Forelimb muscle (tissue), 1 donor: ENCODE measurements at regions not wholly inside any gene's neighbourhood (a gene's known extent, or its start where the extent isn't known, plus 50 kb on each side); places are given as distances from the start of the nearest gene placed in this dataset.

Experiments used
- DNase-seq: peaks from one replicate; pipeline ENCODE4 v3.0.0-alpha.2; 2013; ENCODE audit warnings: low read depth

- DNase-seq = no peak
Observed at GRCh38 chr21:41671859-41672542, 94.9 kb downstream of the RIPK4 start.

GRCh38 chr21:41671212-41671762, 95.6 kb downstream of the RIPK4 start:
- DNase-seq = no peak

GRCh38 chr21:41670056-41670805, 96.6 kb downstream of the RIPK4 start:
- no peak for DNase-seq

- DNase-seq = no peak
Observed at GRCh38 chr21:41669533-41669830, 97.4 kb downstream of the RIPK4 start.

GRCh38 chr21:41668686-41669532, 97.9 kb downstream of the RIPK4 start:
- DNase-seq = no peak

- no peak for DNase-seq
Observed at GRCh38 chr21:41668051-41668541, 98.8 kb downstream of the RIPK4 start.

GRCh38 chr21:41667136-41667535, 99.7 kb downstream of the RIPK4 start:
- no peak for DNase-seq

GRCh38 chr21:41666641-41667081, 100.2 kb downstream of the RIPK4 start:
- no peak for DNase-seq

- DNase-seq = no peak
Observed at GRCh38 chr21:41665766-41666595, 100.9 kb downstream of the RIPK4 start.

- DNase-seq = no peak
Observed at GRCh38 chr21:41664881-41665765, 101.7 kb downstream of the RIPK4 start.

GRCh38 chr21:41663805-41664788, 102.8 kb downstream of the RIPK4 start:
- DNase-seq = no peak

- DNase-seq = no peak
Observed at GRCh38 chr21:41662761-41663160, 104.1 kb downstream of the RIPK4 start.

GRCh38 chr21:41662161-41662560, 104.7 kb downstream of the RIPK4 start:
- DNase-seq = no peak

- DNase-seq = no peak
Observed at GRCh38 chr21:41660748-41661147, 106.1 kb downstream of the RIPK4 start.

- no peak for DNase-seq
Observed at GRCh38 chr21:41659791-41660560, 106.9 kb downstream of the RIPK4 start.

- DNase-seq = no peak
Observed at GRCh38 chr21:41656946-41657525, 109.8 kb downstream of the RIPK4 start.

GRCh38 chr21:41655259-41655658, 111.6 kb downstream of the RIPK4 start:
- no peak for DNase-seq
